Naive thymus-derived CD4-positive, alpha-beta T cell (primary cell): ENCODE measurements at regions not wholly inside any gene's neighbourhood (a gene's known extent, or its start where the extent isn't known, plus 50 kb on each side); places are given as distances from the start of the nearest gene placed in this dataset.

ENCODE experiments used
- ATAC-seq: fragments of 150-1000 bp; cut with Tn5 transposase; 2 replicates; pipeline ENCODE4 v1.10.0; 2021; ENCODE audit warnings: mild to moderate bottlenecking, moderate library complexity
- CTCF ChIA-PET: fragments of 350-600 bp; sonication (Branson Sonifier 250); formaldehyde crosslinking; loops from one replicate; lab custom pipeline; 2021; ENCODE audit warnings: antibody characterized with exemption; lab: Charles Lee
- POLR2A ChIA-PET: fragments of 350-600 bp; sonication (Branson Sonifier 250); formaldehyde crosslinking; loops from one replicate; lab custom pipeline; 2021; ENCODE audit warnings: antibody characterized with exemption, inconsistent platforms; lab: Charles Lee
- DNase-seq, 9 donors: peaks; one replicate each; pipeline versions ENCODE4 v3.0.0 to v3.0.0-alpha.2; 2020 to 2022; ENCODE audit warnings: mixed read lengths in 1 of 9
- H3K27ac ChIP-seq: one replicate; pipeline ENCODE4 v1.7.0; 2013; ENCODE audit warnings: mild to moderate bottlenecking, low read depth, low read length, moderate library complexity
- H3K27me3 ChIP-seq, 2 donors: one replicate each; pipeline ENCODE4 v1.7.0; 2013; ENCODE audit warnings: low read length in 2 of 2, mild to moderate bottlenecking in 2 of 2, moderate library complexity in 2 of 2; ENCODE audit not compliant: control insufficient read depth in 2 of 2, insufficient read depth in 2 of 2
- H3K36me3 ChIP-seq, 3 experiments: 1 replicate in 2 of 3; 2 replicates in 1 of 3; pipeline ENCODE4 v1.7.0; 2013; ENCODE audit warnings: low read length in 3 of 3, mild to moderate bottlenecking in 3 of 3, moderate library complexity in 1 of 3; ENCODE audit not compliant: insufficient read depth in 3 of 3, control insufficient read depth in 2 of 3
- H3K4me1 ChIP-seq, 2 donors: one replicate each; pipeline ENCODE4 v1.7.0; 2013; ENCODE audit warnings: low read length in 2 of 2, mild to moderate bottlenecking in 2 of 2, moderate library complexity in 1 of 2; ENCODE audit not compliant: control insufficient read depth in 2 of 2, insufficient read depth in 2 of 2
- H3K4me3 ChIP-seq: 2 replicates; pipeline ENCODE4 v1.7.0; 2013; ENCODE audit warnings: mild to moderate bottlenecking, low read length
- H3K9me3 ChIP-seq, 3 experiments: 1 replicate in 2 of 3; 2 replicates in 1 of 3; pipeline ENCODE4 v1.7.0; 2013; ENCODE audit warnings: low read length in 3 of 3; ENCODE audit not compliant: control insufficient read depth in 2 of 3
- H3K27ac Mint-ChIP-seq, 9 donors: one replicate each; pipeline ENCODE4 v1.8.0; 2020 to 2022; ENCODE audit warnings: mixed read lengths in 9 of 9, mild to moderate bottlenecking in 8 of 9, moderate library complexity in 5 of 9, inconsistent platforms in 2 of 9
- H3K27me3 Mint-ChIP-seq, 5 donors: one replicate each; pipeline ENCODE4 v1.8.0; 2021 to 2022; ENCODE audit warnings: mixed read lengths in 5 of 5, mild to moderate bottlenecking in 1 of 5
- H3K36me3 Mint-ChIP-seq, 5 donors: one replicate each; pipeline ENCODE4 v1.8.0; 2020 to 2022; ENCODE audit warnings: mixed read lengths in 5 of 5, mild to moderate bottlenecking in 3 of 5, inconsistent platforms in 1 of 5
- H3K4me1 Mint-ChIP-seq, 7 donors: one replicate each; pipeline ENCODE4 v1.8.0; 2020 to 2022; ENCODE audit warnings: mixed read lengths in 7 of 7, mild to moderate bottlenecking in 3 of 7, inconsistent platforms in 1 of 7
- H3K4me3 Mint-ChIP-seq, 10 donors: one replicate each; pipeline ENCODE4 v1.8.0; 2020 to 2022; ENCODE audit warnings: mild to moderate bottlenecking in 10 of 10, mixed read lengths in 10 of 10, moderate library complexity in 6 of 10, inconsistent platforms in 2 of 10
- H3K9me3 Mint-ChIP-seq, 11 donors: one replicate each; pipeline ENCODE4 v1.8.0; 2020 to 2022; ENCODE audit warnings: mixed read lengths in 11 of 11, mild to moderate bottlenecking in 4 of 11, inconsistent platforms in 1 of 11, moderate library complexity in 1 of 11
- intact Hi-C, 2 donors: fragments of 100-400 bp; cut with micrococcal nuclease; formaldehyde crosslinking; loops; one replicate each; pipeline ENCODE4 v1.15.1; 2023

DNA sequence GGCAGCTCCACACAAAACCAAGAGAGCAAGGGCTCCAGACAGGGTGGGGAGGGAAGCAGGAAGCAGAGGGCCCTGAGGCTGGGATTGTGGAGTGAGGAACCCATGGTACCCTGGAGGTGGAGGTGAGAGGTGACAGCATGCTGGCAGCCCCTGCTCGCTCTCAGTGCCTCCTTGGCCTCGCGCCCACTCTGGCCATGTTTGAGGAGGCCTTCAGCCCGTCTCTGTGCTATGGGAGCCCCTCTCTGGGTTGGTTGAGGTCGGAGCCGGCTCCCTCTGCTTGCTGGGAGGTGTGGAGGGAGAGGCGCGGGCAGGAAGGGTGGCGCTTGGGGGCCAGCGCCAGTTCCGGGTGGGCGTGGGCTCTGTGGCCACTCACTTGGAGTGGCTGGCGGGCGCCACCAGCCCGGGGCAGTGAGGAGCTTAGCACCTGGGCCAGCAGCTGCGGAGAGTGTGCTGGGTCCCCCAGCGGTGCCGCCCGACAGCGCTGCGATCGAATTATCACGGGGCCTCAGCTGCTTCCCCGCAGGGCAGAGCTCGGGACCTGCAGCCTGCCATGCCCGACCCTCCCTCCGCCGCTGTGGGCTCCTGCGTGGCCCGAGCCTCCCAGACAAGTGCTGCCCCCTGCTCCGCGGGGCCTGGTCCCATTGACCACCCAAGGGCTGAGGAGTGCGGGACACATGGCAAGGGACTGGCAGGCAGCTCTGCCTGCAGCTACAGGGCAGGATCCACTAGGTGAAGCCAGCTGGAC, 196.0 kb downstream of the DACT1 start:
- no peaks in the 10 kb centered on the region for H3K36me3 ChIP-seq
- H3K4me1 Mint-ChIP-seq = peaks cover 0 to 14% (median 3%) of the 10 kb centered on the region in 7 donors
- DNase-seq (no peak), ATAC-seq (no peak)
- peaks cover 0 to 4% (median 0%) of the 10 kb centered on the region in 11 donors for H3K9me3 Mint-ChIP-seq
- ChIA-PET POLR2A (no interaction called here), CTCF (interaction anchor here (0.6 kb wide), 1 partner anchor 533 kb away, joined by 3 read pairs; no protein-coding TSS in a partner anchor)
- peaks cover 0 to 3% (median 0%) of the 10 kb centered on the region in 5 donors for H3K36me3 Mint-ChIP-seq
- no peak overlapping the region for H3K27ac Mint-ChIP-seq
- no peak overlapping the region for H3K4me3 Mint-ChIP-seq
- H3K4me1 ChIP-seq = no peaks in the 10 kb centered on the region
- intact Hi-C loops = no loop called here
- H3K27ac ChIP-seq = no peak overlapping the region
- no peaks in the 10 kb centered on the region for H3K27me3 ChIP-seq
- H3K27me3 Mint-ChIP-seq = peaks cover 0 to 2% (median 0%) of the 10 kb centered on the region in 5 donors
- H3K9me3 ChIP-seq = no peaks in the 10 kb centered on the region
- no peak overlapping the region for H3K4me3 ChIP-seq

DNA sequence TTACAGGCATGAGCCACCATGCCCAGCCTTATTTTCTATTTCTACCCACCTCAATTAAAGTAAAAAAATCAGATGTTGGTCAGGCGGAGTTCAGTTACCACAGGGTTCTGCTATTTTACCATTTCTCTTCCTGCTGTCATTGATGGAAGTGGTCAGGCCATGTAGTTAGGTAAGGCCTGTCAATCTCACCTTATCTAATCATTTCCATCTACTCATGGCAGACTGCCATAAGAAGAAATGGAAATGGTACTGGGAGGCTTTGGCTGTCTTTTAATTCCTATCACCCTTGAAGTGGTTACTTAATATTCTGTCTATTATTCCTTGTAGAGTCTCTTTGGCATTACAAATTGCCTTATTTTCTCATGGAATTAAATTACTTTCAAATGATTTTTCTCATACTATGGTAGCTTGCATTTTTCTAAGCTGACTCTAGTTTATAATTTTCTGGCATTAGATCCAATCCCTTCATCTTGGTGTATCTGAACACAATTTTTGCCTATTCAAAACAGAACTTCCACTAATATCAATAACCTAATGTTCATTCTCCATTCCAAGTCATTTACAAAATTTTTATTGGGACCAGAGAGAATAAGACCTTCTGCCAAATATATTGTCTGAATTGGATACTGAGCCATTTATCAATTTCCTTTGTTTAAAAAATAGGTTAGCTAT, 198.7 kb downstream of the DACT1 start:
- Histone ChIP-seq H3K4me1 (no peaks in the 10 kb centered on the region), H3K27me3 (no peaks in the 10 kb centered on the region), H3K36me3 (no peaks in the 10 kb centered on the region), H3K9me3 (no peaks in the 10 kb centered on the region), H3K4me3 (no peak overlapping the region), H3K27ac (no peak overlapping the region)
- Mint-ChIP-seq H3K27me3 (peaks cover 0 to 6% (median 0%) of the 10 kb centered on the region in 5 donors), H3K27ac (no peak overlapping the region), H3K36me3 (peaks cover 0 to 3% (median 0%) of the 10 kb centered on the region in 5 donors), H3K9me3 (peaks cover 0 to 4% (median 0%) of the 10 kb centered on the region in 11 donors), H3K4me3 (no peak overlapping the region), H3K4me1 (peaks cover 0 to 4% (median 0%) of the 10 kb centered on the region in 7 donors)
- DNase-seq = no peak
- intact Hi-C loops = no loop called here
- no peak for ATAC-seq
- CTCF ChIA-PET = no interaction called here
- POLR2A ChIA-PET = no interaction called here

GRCh38 chr14:58839233-58839632, 201.5 kb downstream of the DACT1 start:
- peaks cover 0 to 6% (median 0%) of the 10 kb centered on the region in 5 donors for H3K27me3 Mint-ChIP-seq
- Histone ChIP-seq H3K27me3 (no peaks in the 10 kb centered on the region), H3K9me3 (no peaks in the 10 kb centered on the region), H3K36me3 (no peaks in the 10 kb centered on the region), H3K4me1 (no peaks in the 10 kb centered on the region), H3K4me3 (no peak overlapping the region), H3K27ac (no peak overlapping the region)
- intact Hi-C loops = no loop called here
- H3K4me1 Mint-ChIP-seq = no peaks in the 10 kb centered on the region
- no peaks in the 10 kb centered on the region for H3K9me3 Mint-ChIP-seq
- CTCF ChIA-PET = no interaction called here
- DNase-seq = no peak
- no peak overlapping the region for H3K27ac Mint-ChIP-seq
- no peak for ATAC-seq
- H3K4me3 Mint-ChIP-seq = no peak overlapping the region
- POLR2A ChIA-PET = no interaction called here
- H3K36me3 Mint-ChIP-seq = no peaks in the 10 kb centered on the region

DNA sequence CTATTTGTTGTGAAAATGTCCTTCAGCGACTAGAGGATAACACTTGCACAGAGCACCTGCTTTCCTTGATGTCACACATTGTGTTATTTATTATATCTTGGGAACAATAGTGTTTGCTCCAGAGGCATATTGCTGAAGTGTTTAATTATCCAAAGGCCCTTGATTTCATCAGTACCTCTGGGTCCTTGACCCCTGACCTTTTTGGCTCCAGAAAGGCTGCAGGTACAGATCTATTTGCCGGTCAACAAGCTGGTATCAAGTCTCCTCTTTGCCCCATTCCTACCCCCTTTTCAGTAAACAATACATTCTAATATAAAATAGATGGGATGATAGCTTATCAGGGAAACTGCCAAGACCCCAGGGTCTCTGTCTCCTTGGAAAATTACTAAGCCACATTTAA, 206.8 kb downstream of the DACT1 start:
- H3K4me1 ChIP-seq = no peaks in the 10 kb centered on the region
- CTCF ChIA-PET = no interaction called here
- ATAC-seq (no peak), DNase-seq (no peak)
- no peak overlapping the region for H3K27ac ChIP-seq
- H3K27me3 ChIP-seq = no peaks in the 10 kb centered on the region
- no peak overlapping the region for H3K4me3 ChIP-seq
- intact Hi-C loops = no loop called here
- H3K4me1 Mint-ChIP-seq = no peaks in the 10 kb centered on the region
- H3K36me3 ChIP-seq = no peaks in the 10 kb centered on the region
- H3K4me3 Mint-ChIP-seq = no peak overlapping the region
- no peak overlapping the region for H3K27ac Mint-ChIP-seq
- POLR2A ChIA-PET = no interaction called here
- H3K9me3 ChIP-seq = no peaks in the 10 kb centered on the region
- H3K36me3 Mint-ChIP-seq = no peaks in the 10 kb centered on the region
- no peaks in the 10 kb centered on the region for H3K9me3 Mint-ChIP-seq
- H3K27me3 Mint-ChIP-seq = no peaks in the 10 kb centered on the region

- Histone ChIP-seq H3K4me1 (no peaks in the 10 kb centered on the region), H3K27ac (no peak overlapping the region), H3K27me3 (no peaks in the 10 kb centered on the region), H3K36me3 (no peaks in the 10 kb centered on the region), H3K9me3 (no peaks in the 10 kb centered on the region), H3K4me3 (no peak overlapping the region)
- intact Hi-C loops = no loop called here
- no peak for ATAC-seq
- Mint-ChIP-seq H3K4me3 (no peak overlapping the region), H3K4me1 (no peaks in the 10 kb centered on the region), H3K9me3 (no peaks in the 10 kb centered on the region), H3K27ac (peak overlapping the region in 1 of 9 donors; percentile 83), H3K36me3 (no peaks in the 10 kb centered on the region), H3K27me3 (no peaks in the 10 kb centered on the region)
- ChIA-PET CTCF (no interaction called here), POLR2A (no interaction called here)
- DNase-seq = no peak
Observed at GRCh38 chr14:58846682-58847465, 209.1 kb downstream of the DACT1 start.

DNA sequence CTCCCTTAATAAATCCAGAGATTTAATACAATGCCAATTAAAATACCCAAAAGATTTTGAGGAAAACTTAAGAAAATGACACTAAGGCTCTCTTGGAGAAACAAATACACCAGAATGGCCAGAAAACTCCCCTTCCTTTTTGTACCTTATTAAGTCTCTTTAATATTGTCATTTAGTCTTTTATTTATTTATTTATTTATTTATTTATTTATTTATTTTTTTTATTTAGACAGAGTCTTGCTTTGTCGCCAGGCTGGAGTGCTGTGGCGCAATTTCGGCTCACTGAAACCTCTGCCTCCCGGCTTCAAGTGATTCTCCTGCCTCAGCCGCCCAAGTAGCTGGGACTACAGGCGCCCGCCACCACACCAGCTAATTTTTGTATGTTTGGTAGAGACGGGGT, 210.6 kb downstream of the DACT1 start:
- intact Hi-C loops = no loop called here
- Mint-ChIP-seq H3K27me3 (no peaks in the 10 kb centered on the region), H3K4me1 (no peaks in the 10 kb centered on the region), H3K27ac (no peak overlapping the region), H3K9me3 (no peaks in the 10 kb centered on the region), H3K36me3 (no peaks in the 10 kb centered on the region), H3K4me3 (no peak overlapping the region)
- Histone ChIP-seq H3K4me3 (no peak overlapping the region), H3K4me1 (no peaks in the 10 kb centered on the region), H3K9me3 (no peaks in the 10 kb centered on the region), H3K36me3 (no peaks in the 10 kb centered on the region), H3K27me3 (no peaks in the 10 kb centered on the region), H3K27ac (no peak overlapping the region)
- ATAC-seq = no peak
- ChIA-PET POLR2A (no interaction called here), CTCF (no interaction called here)
- no peak for DNase-seq
